HL-60 (cell line): ENCODE measurements at regions not wholly inside any gene's neighbourhood (a gene's known extent, or its start where the extent isn't known, plus 50 kb on each side); places are given as distances from the start of the nearest gene placed in this dataset.

Source experiments
- GABPA ChIP-seq: IDR thresholded peaks from 2 replicates; pipeline ENCODE4 v1.6.1; 2012; ENCODE audit warnings: low read depth
- POLR2AphosphoS5 ChIP-seq: IDR thresholded peaks from 2 replicates; pipeline ENCODE4 v1.6.1; 2012; ENCODE audit warnings: low read depth
- REST ChIP-seq: IDR thresholded peaks from 2 replicates; pipeline ENCODE4 v1.6.1; 2012; ENCODE audit warnings: low read depth; ENCODE audit not compliant: insufficient replicate concordance
- SPI1 ChIP-seq: IDR thresholded peaks from 2 replicates; pipeline ENCODE4 v1.6.1; 2012; ENCODE audit warnings: low read depth, mild to moderate bottlenecking, borderline replicate concordance
- TF ChIP-seq, protein P1 (sequence below): IDR thresholded peaks from one replicate; pipeline ENCODE4 v1.5.1; 2011; ENCODE audit warnings: low read length, control low read depth, inconsistent platforms; ENCODE audit not compliant: insufficient read depth

- TF ChIP-seq POLR2AphosphoS5 = no peak
- TF ChIP-seq, protein P1, sequence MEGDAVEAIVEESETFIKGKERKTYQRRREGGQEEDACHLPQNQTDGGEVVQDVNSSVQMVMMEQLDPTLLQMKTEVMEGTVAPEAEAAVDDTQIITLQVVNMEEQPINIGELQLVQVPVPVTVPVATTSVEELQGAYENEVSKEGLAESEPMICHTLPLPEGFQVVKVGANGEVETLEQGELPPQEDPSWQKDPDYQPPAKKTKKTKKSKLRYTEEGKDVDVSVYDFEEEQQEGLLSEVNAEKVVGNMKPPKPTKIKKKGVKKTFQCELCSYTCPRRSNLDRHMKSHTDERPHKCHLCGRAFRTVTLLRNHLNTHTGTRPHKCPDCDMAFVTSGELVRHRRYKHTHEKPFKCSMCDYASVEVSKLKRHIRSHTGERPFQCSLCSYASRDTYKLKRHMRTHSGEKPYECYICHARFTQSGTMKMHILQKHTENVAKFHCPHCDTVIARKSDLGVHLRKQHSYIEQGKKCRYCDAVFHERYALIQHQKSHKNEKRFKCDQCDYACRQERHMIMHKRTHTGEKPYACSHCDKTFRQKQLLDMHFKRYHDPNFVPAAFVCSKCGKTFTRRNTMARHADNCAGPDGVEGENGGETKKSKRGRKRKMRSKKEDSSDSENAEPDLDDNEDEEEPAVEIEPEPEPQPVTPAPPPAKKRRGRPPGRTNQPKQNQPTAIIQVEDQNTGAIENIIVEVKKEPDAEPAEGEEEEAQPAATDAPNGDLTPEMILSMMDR = no peak
- TF ChIP-seq SPI1 = no peak
- TF ChIP-seq REST = no peak
- no peak for TF ChIP-seq GABPA
Observed at GRCh38 chr1:222000131-222000530, 258.2 kb upstream of the DUSP10 start.
